Caki2 (cell line): ENCODE measurements at regions not wholly inside any gene's neighbourhood (a gene's known extent, or its start where the extent isn't known, plus 50 kb on each side); places are given as distances from the start of the nearest gene placed in this dataset.

ENCODE experiments used
- DNase-seq: peaks from one replicate; pipeline ENCODE4 v3.0.0-alpha.2; 2015; ENCODE audit warnings: low read depth
- in situ Hi-C: cut with HindIII; loops from 2 replicates; pipeline ENCODE4 v1.10.0; 2016; ENCODE audit warnings: low sequenced_read_pairs, low pct_unique_long_range_greater_than_20kb, mixed read lengths

GRCh38 chr21:18986197-18986596, 582.6 kb upstream of the TMPRSS15 start:
- DNase-seq = no peak
- in situ Hi-C loops = no loop called here

DNA sequence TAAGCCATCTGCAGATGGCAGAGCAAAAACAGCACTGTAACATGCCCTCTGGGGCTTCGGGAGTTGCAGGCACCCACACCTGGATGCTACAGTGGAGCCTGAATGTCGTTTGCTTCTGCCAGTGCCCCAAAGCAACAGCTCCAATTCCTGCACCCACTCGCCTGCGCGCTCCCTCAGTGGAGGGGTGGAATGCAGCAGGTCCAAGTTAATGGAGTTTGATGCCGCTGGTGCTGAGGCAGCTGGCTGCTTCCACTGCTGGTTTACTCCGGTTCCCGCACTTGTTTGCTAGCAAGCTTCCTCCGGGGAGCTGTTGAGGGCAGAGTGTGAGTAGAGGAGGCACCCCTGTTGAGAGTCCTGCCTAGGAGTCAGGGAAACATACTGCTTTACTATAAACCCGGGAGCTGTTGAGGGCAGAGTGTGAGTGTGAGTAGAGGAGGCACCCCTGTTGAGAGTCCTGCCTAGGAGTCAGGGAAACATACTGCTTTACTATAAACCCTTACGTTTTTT, 584.0 kb upstream of the TMPRSS15 start:
- in situ Hi-C loops = no loop called here
- DNase-seq = no peak

GRCh38 chr21:18989953-18990495, 586.4 kb upstream of the TMPRSS15 start:
- in situ Hi-C loops = no loop called here
- DNase-seq = peak; percentile 3

GRCh38 chr21:18991846-18992245, 588.3 kb upstream of the TMPRSS15 start:
- in situ Hi-C loops = no loop called here
- no peak for DNase-seq

DNA sequence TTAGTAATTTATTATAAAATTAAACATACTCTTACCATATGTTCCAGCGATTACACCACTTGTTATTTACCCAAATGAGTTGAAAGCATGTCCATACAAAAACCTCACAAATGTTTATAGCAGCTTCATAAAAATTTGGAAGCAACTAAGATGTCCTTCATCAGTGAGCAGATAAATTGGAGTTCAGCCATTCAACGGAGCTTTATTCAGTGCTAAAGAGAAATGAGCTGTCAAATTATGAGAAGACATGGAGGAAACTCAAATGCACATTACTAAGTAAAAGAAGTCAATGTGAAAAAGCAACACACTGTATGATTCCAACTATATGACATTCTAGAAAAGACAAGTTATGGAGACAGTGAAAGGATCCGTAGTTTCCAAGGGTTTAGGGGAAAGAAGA, 606.7 kb upstream of the TMPRSS15 start:
- in situ Hi-C loops = no loop called here

GRCh38 chr21:19010996-19011395, 607.4 kb upstream of the TMPRSS15 start:
- in situ Hi-C loops = no loop called here
- DNase-seq = no peak

More for the DNA sequence above, 606.7 kb upstream of the TMPRSS15 start:
- no peak for DNase-seq

GRCh38 chr21:19011451-19011850, 607.9 kb upstream of the TMPRSS15 start:
- in situ Hi-C loops = no loop called here
- no peak for DNase-seq

DNA sequence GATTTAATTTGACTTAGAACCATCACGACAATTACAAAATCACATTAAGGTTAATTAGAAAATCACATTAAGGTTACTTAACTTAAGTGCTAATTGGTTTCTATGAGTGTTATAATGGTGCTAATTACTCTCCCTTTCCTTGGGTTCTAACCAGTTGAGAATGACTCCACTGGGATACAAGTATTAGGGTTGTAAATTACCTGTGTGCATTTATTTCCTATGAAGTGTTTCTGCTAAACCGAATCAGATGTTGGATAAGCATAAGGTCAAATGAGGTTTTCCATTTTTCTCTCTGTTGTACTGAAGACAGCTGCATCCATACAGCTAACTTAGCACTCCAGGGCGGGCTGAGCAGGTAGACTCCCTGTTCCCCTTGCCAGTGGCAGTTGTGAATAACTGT, 610.3 kb upstream of the TMPRSS15 start:
- no peak for DNase-seq
- in situ Hi-C loops = no loop called here

DNA sequence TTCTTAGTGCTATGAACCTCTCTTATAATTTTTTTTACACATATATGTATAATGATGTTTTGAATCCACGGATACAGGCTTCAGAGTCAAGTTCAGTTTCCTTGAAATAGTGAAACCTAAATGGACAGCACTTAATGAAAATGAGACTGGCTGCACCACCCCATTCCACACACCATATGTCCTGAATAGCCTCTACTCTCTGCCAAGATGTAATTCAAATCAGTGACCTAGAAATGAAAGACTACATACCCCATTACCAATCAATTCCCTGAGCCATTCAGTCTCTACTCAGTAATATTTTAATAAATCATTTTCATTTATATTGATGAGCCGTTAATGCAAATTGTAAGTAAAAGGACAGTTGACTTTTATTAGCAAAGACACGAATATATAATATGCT, 614.9 kb upstream of the TMPRSS15 start:
- no peak for DNase-seq
- in situ Hi-C loops = no loop called here

- DNase-seq = no peak
- in situ Hi-C loops = no loop called here
Measured at GRCh38 chr21:19022978-19023377, 619.4 kb upstream of the TMPRSS15 start.

DNA sequence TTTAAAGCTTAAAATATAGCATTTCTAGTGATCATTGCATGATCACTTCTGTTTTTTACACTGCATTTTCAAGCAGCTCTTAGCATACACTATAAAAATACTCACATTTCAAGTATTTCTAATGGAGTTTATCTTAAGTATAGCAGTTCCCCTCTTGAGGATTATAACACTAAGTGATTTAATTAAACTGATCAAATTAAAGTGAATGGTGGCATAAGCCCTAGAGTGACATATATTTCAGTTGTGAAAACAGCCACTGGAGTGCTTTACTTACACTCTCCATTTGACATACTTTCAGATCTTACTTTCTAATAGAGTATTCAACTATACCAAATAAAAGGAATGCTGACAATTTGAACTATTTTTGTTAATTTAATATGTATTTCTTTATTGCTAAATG, 623.3 kb upstream of the TMPRSS15 start:
- in situ Hi-C loops = no loop called here
- DNase-seq = no peak

GRCh38 chr21:19029816-19030215, 626.2 kb upstream of the TMPRSS15 start:
- DNase-seq = no peak
- in situ Hi-C loops = no loop called here

- in situ Hi-C loops = no loop called here
- no peak for DNase-seq
Measured at GRCh38 chr21:19031953-19032352, 628.4 kb upstream of the TMPRSS15 start.

DNA sequence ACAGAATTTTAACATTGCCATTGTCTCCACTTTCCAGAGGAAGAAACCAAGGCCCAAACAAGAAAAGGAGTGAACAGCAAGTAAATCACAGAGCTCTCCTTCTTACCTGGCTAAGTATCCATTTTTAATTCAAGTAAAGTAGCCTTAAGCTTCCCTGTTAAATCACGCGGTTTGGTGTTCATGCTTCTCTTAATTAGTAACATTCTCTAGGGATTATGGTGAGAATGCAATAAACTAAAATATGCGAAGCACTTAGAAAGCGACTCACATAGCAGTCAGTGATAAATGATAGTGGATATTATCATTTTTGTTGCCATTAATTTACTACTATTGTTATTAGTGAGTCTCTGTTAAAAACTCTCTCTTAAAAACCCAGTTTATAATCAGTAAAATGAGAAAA, 630.5 kb upstream of the TMPRSS15 start:
- in situ Hi-C loops = no loop called here

GRCh38 chr21:19034560-19034959, 631.0 kb upstream of the TMPRSS15 start:
- in situ Hi-C loops = no loop called here

More for the DNA sequence above, 630.5 kb upstream of the TMPRSS15 start:
- no peak for DNase-seq

GRCh38 chr21:19045876-19046275, 642.3 kb upstream of the TMPRSS15 start:
- in situ Hi-C loops = no loop called here
- DNase-seq = no peak

More at GRCh38 chr21:19034560-19034959, 631.0 kb upstream of the TMPRSS15 start:
- no peak for DNase-seq

DNA sequence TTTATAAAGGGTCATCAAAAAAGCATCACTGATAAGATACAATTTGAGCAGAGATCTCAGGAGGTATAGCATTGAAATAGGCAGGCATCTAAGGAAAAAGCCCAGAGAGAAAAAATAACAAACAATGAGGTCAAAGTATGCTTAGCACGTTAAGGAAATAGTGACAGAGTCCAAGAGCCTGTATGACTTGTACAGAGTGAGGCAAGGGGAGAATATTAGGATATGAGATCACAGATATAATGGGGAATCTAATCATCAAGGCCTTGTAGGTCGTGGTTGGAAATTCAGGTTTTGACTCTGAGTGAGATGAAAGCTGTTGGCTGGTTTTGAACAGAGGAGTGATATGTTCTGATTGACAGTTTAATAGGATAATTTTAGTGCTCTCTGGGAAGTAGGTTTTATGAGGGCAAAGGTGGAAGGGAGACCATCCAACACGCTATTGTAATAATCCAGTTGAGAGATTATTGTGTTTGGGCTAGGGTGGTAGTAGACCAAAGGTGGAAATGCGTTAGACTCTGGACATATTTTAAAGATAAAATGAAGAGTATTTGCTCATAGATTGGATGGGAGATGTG, 644.6 kb upstream of the TMPRSS15 start:
- no peak for DNase-seq
- in situ Hi-C loops = no loop called here

DNA sequence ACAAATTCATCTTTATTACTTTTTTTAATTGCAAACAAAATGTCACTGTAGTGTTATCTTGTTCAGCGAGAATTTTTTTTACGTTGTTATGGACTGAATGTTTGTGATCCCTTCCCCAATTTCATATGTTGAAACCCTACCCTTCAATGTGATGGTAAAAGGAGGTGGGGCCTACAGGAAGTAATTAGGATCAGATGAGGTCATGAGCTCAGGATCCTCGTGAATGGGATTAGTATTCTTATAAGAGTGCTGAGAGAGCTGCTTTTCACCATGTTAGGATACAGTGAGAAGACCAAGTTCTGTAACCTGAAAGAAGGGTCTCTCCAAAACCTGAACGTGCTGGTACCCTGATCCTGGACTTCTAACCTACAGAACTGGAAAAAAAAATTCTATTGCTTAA, 646.0 kb upstream of the TMPRSS15 start:
- DNase-seq = no peak
- in situ Hi-C loops = no loop called here

DNA sequence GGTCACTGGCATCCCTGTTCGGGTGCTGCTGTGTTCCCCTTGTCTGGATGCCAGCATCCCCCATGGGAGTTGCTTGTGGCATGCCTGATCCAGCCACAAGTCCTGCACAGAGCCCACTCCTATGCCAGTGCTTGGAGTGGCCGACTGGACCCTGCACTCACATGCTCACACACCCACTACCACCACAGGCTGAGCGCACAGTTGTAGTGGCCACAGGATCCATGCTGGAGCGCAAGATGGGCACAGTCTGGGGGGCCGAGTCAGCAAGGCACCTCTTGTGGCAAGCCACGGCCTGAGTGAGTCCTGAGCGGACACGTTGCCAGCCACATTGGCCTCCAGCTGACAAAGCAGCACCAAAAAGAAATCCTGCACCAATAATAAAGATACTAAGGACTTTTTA, 661.6 kb upstream of the TMPRSS15 start:
- no peak for DNase-seq
- in situ Hi-C loops = no loop called here

GRCh38 chr21:19076031-19076430, 672.4 kb upstream of the TMPRSS15 start:
- in situ Hi-C loops = no loop called here
- DNase-seq = no peak
